GM21390 (cell line): ENCODE measurements at regions not wholly inside any gene's neighbourhood (a gene's known extent, or its start where the extent isn't known, plus 50 kb on each side); places are given as distances from the start of the nearest gene placed in this dataset.

ENCODE experiments used
- ATAC-seq: cut with Tn5 transposase; IDR thresholded peaks from one replicate; pipeline ENCODE4 v1.9.1; 2021; ENCODE audit not compliant: unreplicated experiment

DNA sequence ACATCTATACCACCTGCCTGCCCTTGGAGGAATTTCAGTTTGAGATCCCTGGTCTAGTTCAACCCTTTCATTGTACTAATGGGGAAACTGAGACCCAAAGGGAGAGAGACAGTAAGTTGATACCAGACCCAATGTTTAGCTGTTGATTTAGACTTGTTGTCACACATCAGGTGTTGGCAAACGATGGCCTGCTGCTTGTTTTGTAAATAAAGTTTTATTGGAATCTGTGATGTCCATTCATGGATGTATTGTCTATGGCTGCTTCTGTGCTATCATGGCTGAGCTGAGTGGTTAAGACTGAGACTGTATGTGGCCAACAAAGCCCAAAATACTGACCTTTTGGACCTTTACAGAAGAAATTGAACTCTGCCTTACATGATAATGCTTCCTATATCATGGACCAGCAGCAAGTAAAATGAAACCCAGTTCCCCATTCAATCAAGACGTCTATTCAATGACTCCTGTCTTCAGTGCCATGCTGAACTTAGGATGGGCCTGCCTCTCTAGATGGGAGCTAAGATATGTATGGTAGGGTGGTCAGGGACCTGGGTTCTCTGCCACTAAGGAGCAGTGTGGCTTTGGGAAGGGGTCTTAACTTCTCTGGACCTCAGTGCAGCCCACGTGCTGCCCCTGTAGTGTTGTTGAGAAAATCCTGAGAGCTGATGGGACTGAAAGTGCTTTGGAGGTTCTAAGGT, 111.0 kb downstream of the IRX5 start:
- ATAC-seq: no peak

DNA sequence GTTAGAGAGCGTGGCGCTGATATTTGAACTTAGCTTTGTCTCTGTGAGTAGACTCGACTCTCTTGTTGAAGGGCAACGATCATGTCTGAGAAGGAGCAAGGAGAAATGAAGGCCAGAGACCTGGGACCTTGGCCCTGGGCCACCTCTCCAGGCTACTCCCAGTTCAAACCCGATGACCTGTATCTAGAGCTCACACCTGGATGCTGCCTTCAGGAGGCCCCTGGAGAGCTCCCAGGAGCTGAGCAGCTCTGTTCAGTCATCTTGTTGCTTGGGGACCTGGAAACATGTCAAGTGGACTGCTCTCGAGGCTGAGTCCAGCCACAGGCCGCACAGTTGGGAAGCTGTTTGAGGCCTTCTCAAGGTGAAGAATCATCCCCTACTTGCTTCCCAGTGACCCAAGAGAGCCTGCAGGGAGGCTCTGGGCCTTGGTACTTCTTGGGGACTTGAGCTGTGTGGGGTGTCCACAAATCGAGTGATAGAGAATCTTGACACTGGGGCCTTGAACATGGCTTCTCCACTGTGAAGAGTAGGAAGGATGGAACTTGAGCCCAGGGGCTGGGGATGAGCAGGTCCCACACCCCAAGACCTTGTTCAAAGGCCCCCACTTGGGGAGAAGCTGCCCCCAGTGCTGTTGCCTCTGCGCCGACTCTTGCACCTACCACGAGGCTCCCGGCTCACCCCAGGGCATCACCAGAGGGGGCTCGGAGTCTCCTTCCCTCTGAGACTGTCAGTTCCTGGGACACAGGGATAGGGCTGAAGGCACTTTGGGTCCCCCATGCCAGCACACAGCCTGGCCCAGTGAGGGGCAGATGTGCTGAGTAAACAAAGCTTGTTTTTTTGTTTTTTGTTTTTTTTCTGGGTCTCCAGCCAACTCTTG, 112.1 kb downstream of the IRX5 start:
- no peak for ATAC-seq

DNA sequence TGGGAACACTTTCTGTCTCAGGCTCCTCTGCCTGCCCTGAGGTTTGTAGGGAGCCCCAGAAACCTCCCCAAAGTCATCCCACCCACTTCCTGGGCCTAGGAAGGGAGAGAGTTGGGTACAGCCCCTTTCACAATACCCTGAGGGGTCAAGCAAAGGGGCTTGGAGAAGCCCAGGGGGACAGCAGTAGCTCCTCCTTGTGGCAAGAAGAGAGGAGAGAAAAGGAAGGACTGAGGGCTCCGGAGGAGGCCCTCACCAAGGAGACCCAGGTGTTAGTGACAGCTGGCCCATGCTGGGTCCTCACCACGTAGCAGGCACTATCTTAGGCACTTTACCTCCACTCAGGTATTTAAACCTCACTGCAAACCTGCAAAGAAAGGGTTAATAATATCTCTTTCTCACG, 112.8 kb downstream of the IRX5 start:
- ATAC-seq: no peak

DNA sequence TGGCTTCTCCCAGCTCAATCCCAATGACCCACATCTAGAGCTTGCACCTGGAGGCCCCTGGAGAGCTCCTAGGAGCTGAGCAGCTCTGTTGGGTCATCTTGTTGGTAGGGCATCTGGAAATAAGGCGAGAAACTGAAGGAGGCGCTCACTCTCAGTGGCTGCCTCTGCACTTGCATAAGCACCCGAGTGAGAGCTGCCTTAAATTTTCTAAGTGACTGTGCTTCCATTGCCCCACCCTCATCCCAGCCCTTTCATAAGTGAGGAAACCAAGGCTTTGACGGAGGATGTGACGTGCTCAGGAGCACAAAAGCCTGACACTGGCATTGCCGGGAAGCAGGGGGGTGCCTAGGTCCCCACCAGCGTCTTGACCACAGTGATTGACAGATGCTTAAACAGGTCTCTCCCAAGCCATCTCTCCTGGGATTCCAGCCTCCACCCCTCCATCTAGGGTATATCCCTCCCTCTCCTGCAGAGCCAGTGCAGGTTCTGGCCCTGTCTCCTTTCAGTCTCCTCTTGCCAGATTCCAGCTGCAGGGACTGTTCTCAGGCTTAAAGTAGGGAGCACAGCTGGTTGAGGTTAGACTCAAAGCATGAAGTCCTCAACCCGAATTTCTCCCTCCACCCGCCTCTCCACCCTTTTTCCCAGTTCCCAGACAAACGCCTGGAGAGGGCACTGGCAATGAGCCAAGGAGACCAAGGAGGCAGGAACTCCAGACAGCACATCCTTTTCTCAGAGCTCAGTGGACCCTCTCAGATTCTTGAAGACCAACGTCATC, 113.7 kb downstream of the IRX5 start:
- no peak for ATAC-seq

DNA sequence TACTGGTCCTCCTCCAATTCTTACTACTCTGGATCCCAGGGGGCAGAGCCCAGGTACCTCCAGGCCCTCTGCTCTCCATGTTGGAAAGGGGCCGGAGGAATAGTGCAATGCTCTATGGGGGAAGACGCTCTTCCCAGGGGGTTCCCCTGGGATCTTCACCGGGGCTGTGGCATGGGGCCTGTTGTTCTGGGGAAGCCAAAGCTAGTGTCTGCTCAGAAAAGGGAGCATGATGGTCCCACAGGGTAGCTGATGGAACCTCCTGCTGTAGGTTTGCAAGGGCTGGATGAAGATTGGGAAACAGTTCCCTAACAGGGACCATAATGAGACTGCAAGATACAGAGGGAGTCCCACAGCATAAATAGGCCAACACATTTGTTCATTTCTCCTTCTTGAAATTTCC, 114.7 kb downstream of the IRX5 start:
- no peak for ATAC-seq

DNA sequence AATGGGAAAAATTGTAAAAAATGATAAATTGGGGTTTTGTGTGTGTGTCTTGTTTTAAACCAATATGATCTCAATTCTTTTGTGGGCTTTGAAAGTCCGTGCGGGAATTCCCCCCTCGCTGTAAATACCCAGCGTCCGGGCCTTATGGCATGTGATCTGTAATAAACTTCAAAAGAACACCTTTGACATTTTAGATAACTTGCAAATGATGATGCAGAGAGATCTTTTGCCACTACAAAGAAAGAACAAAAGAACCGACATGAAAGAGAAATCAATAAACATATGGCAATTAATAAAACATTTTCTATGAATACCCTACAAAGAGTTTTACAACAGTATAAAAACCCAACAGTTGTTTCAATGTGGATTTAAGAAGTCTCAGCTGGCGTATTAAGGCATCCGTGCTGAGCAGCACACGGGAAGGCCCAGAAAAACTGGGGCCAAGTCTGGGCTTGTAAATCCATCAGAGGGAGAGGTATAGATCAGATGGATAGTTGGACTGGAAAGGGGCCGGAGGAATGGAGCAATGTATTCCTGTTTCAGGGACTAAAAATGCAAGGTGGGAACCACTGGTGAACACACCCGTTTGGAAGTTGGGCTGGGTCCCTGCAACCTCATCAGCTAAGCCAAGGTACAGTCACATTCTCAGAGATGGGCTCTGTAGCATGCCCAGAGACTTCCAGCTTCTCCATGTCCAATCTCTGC, 115.2 kb downstream of the IRX5 start:
- ATAC-seq: no peak

DNA sequence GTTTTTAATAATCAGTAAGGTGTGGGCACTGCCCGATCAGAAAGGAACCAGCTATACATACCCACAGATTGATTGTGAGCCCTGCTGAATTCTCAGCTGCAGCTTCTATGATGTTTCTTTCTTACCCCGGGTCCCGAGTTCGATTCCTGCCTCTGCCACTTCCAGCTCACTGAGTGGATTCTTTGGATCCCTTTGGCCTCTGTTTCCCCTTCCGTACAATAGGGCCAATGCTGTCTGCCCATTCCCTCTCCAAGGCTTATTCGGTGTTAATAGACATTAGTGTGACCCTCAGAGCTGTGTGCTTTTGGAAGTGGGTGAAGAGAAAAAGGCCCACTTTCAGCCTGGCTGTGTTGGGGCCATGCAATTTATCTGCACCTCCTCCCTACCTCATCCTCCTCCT, 115.8 kb downstream of the IRX5 start:
- no peak for ATAC-seq

DNA sequence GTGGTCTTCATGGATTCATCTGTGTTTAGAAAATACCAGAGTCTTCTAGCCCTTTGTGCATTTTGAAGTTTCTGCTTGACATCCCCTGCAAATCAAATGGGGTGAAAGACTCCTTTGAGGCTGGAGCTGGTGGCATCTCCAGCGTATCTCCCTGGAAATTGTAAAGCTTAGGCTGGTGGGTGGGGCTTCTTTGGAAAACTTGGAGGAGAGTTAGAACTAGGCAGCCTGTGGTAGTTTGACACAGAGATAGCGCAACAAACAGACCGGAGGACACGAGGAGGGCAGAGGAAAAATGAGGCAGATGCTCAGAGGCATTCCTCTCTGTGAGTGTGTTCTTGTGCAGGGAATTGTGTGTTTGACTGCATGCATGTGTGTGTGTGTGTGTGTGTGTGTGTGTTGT, 116.3 kb downstream of the IRX5 start:
- ATAC-seq: no peak

DNA sequence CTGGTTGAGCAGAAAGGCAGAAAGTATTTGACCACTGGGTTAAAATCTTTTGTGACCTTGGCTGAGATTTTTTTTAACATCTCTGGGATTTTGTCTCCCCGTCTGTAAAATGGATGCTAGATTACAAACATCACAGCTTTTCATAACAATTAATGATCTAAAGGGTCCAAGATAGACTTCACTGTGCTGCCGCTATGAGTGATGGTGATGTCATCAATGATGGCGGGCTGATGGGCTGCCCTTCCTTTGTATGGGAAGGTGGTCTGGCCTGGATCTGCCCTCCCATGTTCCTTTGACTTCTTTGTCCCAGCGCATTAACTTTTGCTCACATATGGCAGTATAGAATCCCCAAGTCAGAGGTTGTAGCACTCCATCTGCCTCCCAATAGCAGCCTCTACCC, 116.7 kb downstream of the IRX5 start:
- no peak for ATAC-seq

DNA sequence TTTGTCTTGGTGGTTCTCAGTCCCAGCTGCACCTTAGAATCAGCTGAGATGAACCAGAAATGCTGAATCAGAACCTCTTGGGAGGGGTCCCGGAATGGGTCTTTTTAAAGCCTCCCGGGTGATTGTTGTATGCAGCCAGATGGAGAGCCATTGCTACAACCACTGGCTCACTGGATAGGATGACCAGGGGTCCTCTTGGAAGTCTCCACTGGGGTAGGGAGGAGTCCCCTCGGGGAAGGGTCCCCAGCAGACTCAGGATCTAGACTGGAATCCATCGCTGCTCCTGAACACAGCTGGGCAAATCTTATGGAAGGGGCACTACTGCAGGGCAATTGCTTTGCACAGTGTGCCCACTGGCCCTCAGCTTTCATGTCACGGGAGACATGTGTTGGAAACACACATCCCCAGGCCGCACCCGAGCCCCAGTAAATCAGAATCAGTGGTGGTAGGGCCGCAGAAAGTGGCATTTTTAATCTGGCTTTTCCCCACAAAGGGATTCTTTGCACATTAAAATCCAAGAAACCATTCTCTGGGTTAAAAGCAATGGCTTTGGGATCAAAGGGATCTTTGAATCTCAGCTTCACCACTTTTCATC, 117.3 kb downstream of the IRX5 start:
- ATAC-seq: no peak

DNA sequence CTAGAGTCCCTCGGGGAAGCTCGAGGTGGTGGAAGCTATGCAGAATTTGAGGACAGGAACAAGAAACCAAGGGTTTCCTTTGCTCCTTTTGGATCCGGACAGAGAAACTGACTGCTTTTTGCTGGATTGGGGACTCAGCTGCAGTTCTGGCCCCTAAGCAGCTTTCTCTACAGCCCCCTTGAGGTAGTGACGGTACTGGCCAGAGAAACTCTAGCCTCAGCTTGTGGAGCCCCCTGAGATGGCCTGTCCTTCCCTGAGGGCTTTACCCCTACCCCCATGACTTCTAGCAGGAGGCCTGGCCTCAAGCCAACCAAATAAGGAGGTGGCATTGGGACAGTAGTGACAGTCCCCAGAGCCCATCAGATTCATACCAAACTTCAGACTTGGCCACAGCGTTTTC, 118.1 kb downstream of the IRX5 start:
- ATAC-seq: no peak

DNA sequence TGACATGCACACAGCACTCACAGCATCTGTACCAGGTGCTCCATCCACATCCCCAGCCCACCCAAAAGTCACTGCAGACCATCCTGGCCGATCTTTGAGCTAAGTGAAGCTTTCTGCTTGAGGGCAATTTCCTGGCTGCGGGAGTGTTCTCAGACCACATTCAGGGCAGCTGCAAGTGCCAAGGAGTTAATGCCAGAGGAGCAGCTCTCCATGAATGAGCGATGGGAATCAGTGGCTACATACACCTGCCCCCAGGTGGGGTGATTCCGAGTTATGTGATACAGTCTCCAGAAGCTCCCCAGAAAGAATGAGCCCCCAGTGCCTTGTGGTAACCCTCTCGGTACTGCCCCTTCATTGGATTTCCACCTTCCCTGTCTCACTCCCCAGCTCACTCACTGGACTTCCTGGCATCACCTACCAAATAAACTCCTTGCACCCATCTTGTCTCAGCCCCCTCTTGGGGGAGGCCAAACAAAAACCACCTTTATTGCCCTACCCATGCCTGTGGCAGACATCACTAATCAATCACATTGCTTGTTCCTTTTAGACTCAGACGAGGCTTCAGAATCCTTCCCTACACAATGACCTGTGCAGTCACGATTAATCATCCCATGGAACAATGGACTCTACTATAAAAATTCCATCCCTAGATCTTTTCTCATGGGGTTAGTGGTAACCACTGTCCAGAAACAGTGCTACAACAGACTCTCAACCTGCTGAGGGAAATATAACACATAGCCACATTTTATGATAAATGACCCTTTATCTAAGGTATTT, 121.1 kb downstream of the IRX5 start:
- no peak for ATAC-seq

DNA sequence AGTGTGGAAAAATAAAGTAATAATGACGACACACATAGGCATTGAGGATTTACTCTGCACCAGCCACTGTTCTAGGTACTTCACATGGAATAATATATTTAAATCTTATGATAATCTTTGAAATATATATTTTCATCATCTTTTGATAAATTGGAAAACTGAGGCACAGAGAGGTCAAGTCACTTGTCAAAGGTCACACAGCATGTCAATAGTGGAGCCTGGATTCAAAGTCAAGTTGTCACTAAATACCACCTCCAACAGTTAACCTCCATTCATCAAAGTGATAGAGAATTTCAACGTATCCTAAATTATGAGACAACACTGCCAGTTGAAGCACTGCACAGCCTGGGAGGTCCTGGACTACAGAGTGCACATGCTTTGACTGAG, 121.7 kb downstream of the IRX5 start:
- no peak for ATAC-seq

DNA sequence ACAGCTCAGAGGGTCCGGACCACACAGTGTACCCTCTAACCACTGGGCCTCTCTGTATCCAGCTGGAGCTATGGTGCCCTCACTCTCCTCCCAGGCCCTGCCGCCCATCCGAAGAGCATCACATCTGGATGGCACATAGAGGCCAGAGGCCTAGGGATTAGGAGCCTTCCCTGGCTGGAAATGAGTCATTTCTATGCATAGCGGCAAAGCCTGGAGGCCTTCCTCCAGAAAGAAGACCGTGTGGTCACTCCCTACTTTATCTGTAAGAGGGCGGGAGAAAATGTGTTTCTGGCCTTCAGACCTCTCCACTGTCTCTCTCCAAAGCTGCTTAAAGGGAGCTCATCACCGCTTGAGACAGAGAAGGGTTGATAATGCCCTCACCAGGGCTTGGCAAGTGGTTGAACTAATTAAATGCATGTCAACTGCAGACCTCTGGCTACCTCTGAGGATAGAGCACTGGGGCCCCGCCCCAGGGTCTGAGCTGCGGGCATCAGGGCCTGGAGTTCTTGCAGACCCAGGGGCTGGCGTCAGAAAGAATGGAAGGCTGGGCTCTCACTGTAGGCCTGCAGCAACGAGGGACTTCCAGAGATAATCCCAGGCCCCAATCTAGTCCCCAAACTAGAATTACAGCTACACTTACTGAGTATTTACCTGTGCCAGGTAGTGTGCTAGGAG, 122.2 kb downstream of the IRX5 start:
- no peak for ATAC-seq

DNA sequence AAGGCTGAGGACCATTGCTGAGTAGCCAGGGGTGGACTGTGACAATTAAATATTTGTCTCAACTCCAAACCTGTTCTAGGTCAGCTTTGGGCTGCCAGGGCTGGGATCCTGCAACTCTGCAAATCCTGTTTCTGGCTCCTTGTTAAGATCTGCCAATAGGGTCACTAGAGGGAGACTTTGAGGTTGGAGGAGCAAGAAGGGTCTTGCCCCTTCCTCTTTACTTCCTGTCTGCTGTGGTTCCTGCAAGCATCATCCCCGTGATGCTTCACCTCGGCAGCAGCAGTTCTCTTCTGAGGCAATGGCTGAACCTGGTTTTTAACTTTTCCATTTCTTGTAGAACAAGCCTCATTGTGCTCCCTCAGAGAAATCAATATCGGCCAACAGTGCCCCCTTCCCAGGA, 124.6 kb downstream of the IRX5 start:
- no peak for ATAC-seq

DNA sequence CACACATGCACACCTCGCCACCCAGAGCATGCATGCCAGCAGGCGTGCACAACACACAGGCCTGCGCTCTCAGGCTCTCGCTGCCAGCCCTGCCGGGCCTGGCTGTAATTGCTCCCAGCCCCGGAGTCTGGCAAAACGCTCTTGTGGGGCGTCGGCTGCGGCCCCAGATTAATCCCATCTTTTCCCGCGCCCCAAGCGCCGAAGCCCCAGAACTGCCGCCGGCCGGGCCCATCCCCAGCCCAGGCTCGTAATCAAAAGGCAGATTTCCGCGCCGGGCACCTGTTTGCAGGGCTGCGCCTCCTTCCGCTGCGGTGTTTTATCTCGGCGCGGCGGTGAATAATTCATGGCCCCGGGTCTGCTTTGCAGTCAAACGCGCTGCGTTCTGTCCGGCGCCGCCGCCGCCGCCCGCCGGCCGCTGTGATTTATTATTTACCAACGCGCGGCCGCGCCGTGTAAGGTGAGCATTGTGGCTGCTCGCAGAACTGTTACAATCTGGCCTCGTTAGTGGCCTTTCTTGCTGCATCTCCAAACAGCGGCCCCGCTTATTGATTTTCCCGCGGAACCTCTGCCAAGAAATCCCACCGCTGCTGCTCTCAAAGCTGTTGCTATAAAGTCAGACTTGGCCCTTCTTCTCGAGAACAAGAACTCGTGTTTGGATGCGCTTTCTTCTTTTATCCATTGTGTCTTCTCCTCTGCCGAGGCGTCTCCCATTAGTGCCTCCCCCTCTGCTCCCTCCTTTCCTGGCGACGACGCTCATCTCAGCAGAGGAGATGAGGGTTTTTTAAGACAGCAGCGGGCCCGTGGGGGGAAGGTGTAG, 126.1 kb downstream of the IRX5 start:
- no peak for ATAC-seq

DNA sequence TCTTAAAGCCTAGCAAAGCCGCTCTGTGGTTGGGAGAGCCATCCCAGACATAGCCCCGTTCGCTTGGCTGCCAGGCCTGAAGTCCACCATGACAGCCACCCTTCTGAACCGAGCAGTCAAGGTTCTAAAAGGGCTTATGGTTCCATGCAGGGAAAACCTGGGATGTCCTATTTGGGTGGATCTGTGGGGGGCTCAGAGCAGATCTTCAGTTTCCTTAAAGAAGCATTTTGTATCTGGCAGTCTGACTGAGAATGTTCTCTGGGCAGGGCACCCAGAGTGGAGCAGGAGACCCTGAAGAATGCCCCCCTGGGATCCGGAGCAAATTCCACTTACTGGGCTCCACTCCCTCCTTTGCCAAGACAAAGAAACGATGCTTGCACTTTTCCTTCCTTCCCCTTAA, 127.2 kb downstream of the IRX5 start:
- ATAC-seq: no peak

DNA sequence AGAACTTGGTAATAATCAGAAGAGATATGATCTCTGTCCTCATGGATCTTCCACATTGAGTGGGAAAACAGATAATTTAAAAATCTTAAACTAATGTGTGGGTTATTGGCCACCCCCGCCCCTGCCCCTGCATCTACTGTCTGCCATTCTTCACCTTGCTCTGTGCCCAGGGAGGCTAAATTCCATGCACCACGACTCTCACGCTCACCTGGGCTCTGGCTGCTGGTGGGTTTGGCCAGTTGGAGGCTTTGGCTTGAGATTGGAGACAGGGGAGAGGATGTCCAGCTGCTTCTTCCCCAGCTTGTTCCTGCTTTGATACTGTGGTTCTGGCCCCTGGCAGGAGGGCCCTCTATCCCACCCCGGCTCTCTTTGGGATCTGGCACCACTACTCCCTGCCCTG, 127.9 kb downstream of the IRX5 start:
- no peak for ATAC-seq

DNA sequence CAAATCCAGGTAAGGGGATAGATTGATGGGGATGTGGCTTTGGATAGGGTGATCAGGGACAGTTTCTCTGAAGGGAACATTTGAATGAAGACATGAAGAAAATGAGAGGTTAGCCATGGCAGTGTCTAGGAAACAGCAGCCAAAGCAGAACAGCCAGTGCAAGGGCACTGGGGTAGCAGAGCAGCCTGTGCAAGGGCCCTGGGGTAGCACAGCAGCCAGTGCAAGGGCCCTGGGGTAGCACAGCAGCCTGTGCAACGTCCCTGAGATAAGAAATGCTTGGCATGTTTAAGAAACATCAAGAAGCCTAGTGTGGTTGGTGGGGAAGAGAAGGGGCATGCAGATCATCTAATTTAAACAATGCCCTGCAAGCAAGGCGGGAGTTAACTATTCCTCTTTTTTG, 128.5 kb downstream of the IRX5 start:
- no peak for ATAC-seq
